ENCODE measurements at regions not wholly inside any gene's neighbourhood (a gene's known extent, or its start where the extent isn't known, plus 50 kb on each side); places are given as distances from the start of the nearest gene placed in this dataset.

DNA sequence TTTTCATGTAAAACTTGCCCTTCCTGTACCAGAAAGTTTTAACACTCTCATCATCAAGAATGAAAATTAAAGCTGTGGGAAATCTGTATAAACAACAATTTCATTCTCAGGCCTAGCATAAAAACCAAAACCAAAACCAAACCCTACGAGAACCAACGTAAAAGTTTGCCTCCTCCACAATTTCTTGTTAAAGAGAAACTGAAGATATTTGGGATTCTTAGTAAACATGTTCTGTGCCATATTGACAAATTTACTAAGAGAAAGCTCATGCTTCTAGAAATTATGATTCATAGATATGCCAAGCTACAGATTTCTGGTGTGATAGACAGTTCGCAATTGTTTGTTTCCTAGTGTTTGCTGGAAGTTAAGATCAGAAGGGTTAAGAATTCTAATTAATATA lies 801.0 kb upstream of the NUDT12 start:
- H3K56ac ChIP-seq (ENCODE audit: extremely low read depth, insufficient read depth, low read length) = no peak overlapping the region

More for the DNA sequence above, 801.0 kb upstream of the NUDT12 start:
- no peak for DNase-seq
- dilution Hi-C loops (cut with HindIII; ENCODE audit: low sequenced_read_pairs, unreplicated experiment) = no loop called here
- Histone ChIP-seq H3K18ac (ENCODE audit: low read depth, low read length) (no peak overlapping the region), H3K23ac (ENCODE audit: low read depth, low read length) (no peak overlapping the region), H4K5ac (ENCODE audit: low read depth, low read length) (no peak overlapping the region), H4K8ac (ENCODE audit: low read depth in 2 of 2, low read length in 2 of 2) (no peak overlapping the region), H2BK120ac (ENCODE audit: low read depth, low read length) (no peak overlapping the region), H2BK20ac (ENCODE audit: low read depth, low read length) (no peak overlapping the region), H2BK15ac (ENCODE audit: low read depth, low read length) (no peak overlapping the region), H3K27me3 (ENCODE audit: control insufficient read depth, insufficient read depth, low read length) (no peaks in the 10 kb centered on the region), H3K4me2 (ENCODE audit: low read depth, low read length) (no peak overlapping the region), H2AK9ac (replicated peaks; ENCODE audit: low read depth, low read length, poor library complexity) (no peak overlapping the region), H3K9me1 (ENCODE audit: insufficient read depth, low read length) (no peaks in the 10 kb centered on the region), H3K4me3 (ENCODE audit: insufficient read depth, low read depth, low read length) (no peak overlapping the region), H3K27ac (ENCODE audit: insufficient read depth, low read length) (no peak overlapping the region), H3K9ac (ENCODE audit: low read depth, low read length) (no peak overlapping the region), H2AFZ (replicated peaks; ENCODE audit: low read length, poor library complexity) (no peak overlapping the region), H3K4me1 (ENCODE audit: control insufficient read depth, insufficient read depth, low read length) (no peaks in the 10 kb centered on the region), H2BK5ac (ENCODE audit: low read depth, low read length, poor library complexity, severe bottlenecking) (no peak overlapping the region), H2AK5ac (ENCODE audit: low read depth, low read length) (no peak overlapping the region), H4K20me1 (ENCODE audit: insufficient read depth, low read length) (no peaks in the 10 kb centered on the region), H3K4ac (ENCODE audit: low read depth, low read length) (no peak overlapping the region), H3K9me3 (ENCODE audit: control insufficient read depth, insufficient read depth, low read length) (no peaks in the 10 kb centered on the region), H3K36me3 (ENCODE audit: control insufficient read depth, insufficient read depth, low read length) (no peaks in the 10 kb centered on the region), H4K91ac (ENCODE audit: insufficient read depth, low read depth, low read length) (no peak overlapping the region), H3K14ac (replicated peaks; ENCODE audit: low read depth, low read length) (no peak overlapping the region), H3K79me1 (ENCODE audit: low read depth in 1 of 2, low read length in 2 of 2) (no peaks in the 10 kb centered on the region)
- POLR2A ChIA-PET (ENCODE audit: unreplicated experiment) = no interaction called here
- in situ Hi-C loops (cut with MboI; ENCODE audit: low sequenced_read_pairs) = no loop called here
- intact Hi-C loops (cut with micrococcal nuclease) = no loop called here
- CTCF ChIA-PET = no interaction called here
- no peak for ATAC-seq (ENCODE audit: low read depth)
- TF ChIP-seq BHLHE40 (IDR thresholded peaks at IDR 0.05; ENCODE audit: low read depth, low read length) = no peak
- TF ChIP-seq MAFK (IDR thresholded peaks at IDR 0.05; ENCODE audit: low read depth, low read length) = no peak
- no peak for TF ChIP-seq CTCF (conservative IDR thresholded peaks at IDR 0.05; ENCODE audit: low read depth, low read length)
- no peak for TF ChIP-seq NFE2L2 (IDR thresholded peaks at IDR 0.05; ENCODE audit: low read depth, low read length)
- TF ChIP-seq RAD21 (IDR thresholded peaks at IDR 0.05; ENCODE audit: low read length) = no peak
- TF ChIP-seq POLR2A (IDR thresholded peaks at IDR 0.05; ENCODE audit: low read depth, low read length) = no peak
- no peak for TF ChIP-seq FOS (IDR thresholded peaks at IDR 0.05; ENCODE audit: low read depth, low read length)
- TF ChIP-seq MXI1 (IDR thresholded peaks at IDR 0.05; ENCODE audit: borderline replicate concordance, low read depth, low read length) = no peak
- no peak for TF ChIP-seq ELK1 (IDR thresholded peaks at IDR 0.05; ENCODE audit: borderline replicate concordance, low read depth, low read length)
- no TSS peak for BruUV-seq (replicated peaks)
- no CpG with 5 or more reads among the region's 3 CpGs for WGBS, 2 experiments (ENCODE audit: extremely low coverage in 2 of 2, insufficient read length in 1 of 2)

Measured in IMR-90 (cell line).